ENCODE measurements at regions not wholly inside any gene's neighbourhood (a gene's known extent, or its start where the extent isn't known, plus 50 kb on each side); places are given as distances from the start of the nearest gene placed in this dataset.

DNA sequence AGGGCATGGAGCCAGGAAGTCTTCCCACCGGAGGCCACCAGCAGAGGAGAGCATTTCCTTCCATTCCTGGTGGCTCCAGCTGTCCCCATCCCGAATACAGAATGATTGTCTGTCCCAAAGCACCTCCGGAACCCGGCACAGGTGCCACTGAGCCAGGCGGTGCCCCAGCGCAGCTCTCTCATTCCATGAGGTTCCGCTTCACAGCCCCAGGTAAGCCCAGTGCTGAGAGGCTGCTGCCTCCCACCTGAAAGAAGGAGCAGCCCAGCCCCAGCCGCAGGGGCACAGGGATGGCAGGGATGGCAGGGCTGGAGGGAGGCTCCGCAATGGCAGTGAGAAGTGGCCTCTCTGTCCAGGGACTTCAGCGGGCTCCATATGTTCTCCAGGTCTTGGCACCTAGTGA lies 162.1 kb upstream of the TCERG1L start:
- TF ChIP-seq, protein P1, sequence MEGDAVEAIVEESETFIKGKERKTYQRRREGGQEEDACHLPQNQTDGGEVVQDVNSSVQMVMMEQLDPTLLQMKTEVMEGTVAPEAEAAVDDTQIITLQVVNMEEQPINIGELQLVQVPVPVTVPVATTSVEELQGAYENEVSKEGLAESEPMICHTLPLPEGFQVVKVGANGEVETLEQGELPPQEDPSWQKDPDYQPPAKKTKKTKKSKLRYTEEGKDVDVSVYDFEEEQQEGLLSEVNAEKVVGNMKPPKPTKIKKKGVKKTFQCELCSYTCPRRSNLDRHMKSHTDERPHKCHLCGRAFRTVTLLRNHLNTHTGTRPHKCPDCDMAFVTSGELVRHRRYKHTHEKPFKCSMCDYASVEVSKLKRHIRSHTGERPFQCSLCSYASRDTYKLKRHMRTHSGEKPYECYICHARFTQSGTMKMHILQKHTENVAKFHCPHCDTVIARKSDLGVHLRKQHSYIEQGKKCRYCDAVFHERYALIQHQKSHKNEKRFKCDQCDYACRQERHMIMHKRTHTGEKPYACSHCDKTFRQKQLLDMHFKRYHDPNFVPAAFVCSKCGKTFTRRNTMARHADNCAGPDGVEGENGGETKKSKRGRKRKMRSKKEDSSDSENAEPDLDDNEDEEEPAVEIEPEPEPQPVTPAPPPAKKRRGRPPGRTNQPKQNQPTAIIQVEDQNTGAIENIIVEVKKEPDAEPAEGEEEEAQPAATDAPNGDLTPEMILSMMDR (IDR thresholded peaks at IDR 0.05) = no peak
- TF ChIP-seq POLR2AphosphoS5 (IDR thresholded peaks at IDR 0.05) = no peak
